WERI-Rb-1 (cell line): ENCODE measurements at regions not wholly inside any gene's neighbourhood (a gene's known extent, or its start where the extent isn't known, plus 50 kb on each side); places are given as distances from the start of the nearest gene placed in this dataset.

Experiments used
- DNase-seq: peaks from one replicate; pipeline ENCODE4 v3.0.0-alpha.2; 2020
- H3K27ac ChIP-seq: fragments of 250-450 bp; sonication (Bioruptor Pico); 2 replicates; pipeline ENCODE4 v1.5.1; 2020; ENCODE audit warnings: mild to moderate bottlenecking, moderate library complexity
- H3K27me3 ChIP-seq: fragments of 250-450 bp; sonication (Bioruptor Pico); 2 replicates; pipeline ENCODE4 v1.5.1; 2021; ENCODE audit warnings: mild to moderate bottlenecking, low read depth, moderate library complexity; ENCODE audit not compliant: insufficient read depth, severe bottlenecking
- H3K36me3 ChIP-seq: fragments of 250-450 bp; sonication (Bioruptor Pico); 2 replicates; pipeline ENCODE4 v1.5.1; 2020; ENCODE audit warnings: mild to moderate bottlenecking, moderate library complexity
- H3K4me3 ChIP-seq: 2 replicates; pipeline ENCODE4 v1.5.1; 2011; ENCODE audit warnings: low read depth, mild to moderate bottlenecking, control low read depth, low read length
- H3K9me3 ChIP-seq: fragments of 250-450 bp; sonication (Bioruptor Pico); 2 replicates; pipeline ENCODE4 v1.5.1; 2021; ENCODE audit warnings: mild to moderate bottlenecking, moderate library complexity; ENCODE audit not compliant: severe bottlenecking
- TF ChIP-seq, protein P1 (sequence below): IDR thresholded peaks from 2 replicates; pipeline ENCODE4 v1.5.1; 2011; ENCODE audit warnings: low read depth, mild to moderate bottlenecking, control low read depth, inconsistent platforms, low read length

DNA sequence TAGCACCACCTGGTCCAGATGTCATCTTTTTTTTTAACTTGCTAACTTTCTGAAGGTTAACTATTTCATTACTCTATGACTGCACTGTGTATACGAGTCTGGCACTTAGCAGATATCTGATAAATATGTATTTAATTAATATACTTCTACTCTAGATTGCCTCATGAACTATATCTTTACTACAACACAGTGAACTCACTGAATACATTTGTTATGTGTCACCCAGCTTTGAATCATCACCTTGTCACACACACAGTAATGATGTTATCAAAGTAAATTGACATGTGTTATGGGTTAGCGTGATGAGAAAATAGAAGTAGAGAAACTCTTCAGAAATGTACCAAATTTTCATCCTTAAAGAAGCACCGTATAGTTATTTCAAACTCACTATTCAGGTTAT, 419.3 kb upstream of the ADGRL3 start:
- Histone ChIP-seq H3K9me3 (no peaks in the 10 kb centered on the region), H3K27ac (no peak overlapping the region), H3K27me3 (no peaks in the 10 kb centered on the region), H3K4me3 (no peak overlapping the region), H3K36me3 (no peaks in the 10 kb centered on the region)
- no peak for DNase-seq
- TF ChIP-seq, protein P1, sequence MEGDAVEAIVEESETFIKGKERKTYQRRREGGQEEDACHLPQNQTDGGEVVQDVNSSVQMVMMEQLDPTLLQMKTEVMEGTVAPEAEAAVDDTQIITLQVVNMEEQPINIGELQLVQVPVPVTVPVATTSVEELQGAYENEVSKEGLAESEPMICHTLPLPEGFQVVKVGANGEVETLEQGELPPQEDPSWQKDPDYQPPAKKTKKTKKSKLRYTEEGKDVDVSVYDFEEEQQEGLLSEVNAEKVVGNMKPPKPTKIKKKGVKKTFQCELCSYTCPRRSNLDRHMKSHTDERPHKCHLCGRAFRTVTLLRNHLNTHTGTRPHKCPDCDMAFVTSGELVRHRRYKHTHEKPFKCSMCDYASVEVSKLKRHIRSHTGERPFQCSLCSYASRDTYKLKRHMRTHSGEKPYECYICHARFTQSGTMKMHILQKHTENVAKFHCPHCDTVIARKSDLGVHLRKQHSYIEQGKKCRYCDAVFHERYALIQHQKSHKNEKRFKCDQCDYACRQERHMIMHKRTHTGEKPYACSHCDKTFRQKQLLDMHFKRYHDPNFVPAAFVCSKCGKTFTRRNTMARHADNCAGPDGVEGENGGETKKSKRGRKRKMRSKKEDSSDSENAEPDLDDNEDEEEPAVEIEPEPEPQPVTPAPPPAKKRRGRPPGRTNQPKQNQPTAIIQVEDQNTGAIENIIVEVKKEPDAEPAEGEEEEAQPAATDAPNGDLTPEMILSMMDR, result no peak

DNA sequence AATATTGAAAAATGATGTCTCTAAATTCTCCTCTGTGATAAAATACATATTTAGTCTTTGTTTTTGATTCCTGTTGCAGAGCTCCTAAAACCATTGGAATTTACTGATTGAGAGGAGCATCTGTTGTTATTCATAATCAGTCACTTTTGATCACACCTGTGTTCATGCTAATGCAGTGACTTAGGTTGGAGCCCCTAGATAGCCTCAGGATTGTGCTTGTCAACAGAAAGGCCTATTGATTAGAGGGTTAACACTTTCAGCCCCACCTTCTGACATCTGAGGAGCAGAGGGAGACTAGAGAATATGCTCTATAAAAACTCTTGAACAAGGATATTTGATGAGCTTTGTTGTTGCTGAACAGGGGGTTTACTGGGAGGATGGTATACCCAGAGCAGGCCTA, 409.5 kb upstream of the ADGRL3 start:
- TF ChIP-seq, protein P1, result no peak
- no peak overlapping the region for H3K4me3 ChIP-seq
- H3K9me3 ChIP-seq, result no peaks in the 10 kb centered on the region
- no peak overlapping the region for H3K27ac ChIP-seq
- H3K27me3 ChIP-seq, result no peaks in the 10 kb centered on the region
- no peak for DNase-seq
- no peaks in the 10 kb centered on the region for H3K36me3 ChIP-seq

DNA sequence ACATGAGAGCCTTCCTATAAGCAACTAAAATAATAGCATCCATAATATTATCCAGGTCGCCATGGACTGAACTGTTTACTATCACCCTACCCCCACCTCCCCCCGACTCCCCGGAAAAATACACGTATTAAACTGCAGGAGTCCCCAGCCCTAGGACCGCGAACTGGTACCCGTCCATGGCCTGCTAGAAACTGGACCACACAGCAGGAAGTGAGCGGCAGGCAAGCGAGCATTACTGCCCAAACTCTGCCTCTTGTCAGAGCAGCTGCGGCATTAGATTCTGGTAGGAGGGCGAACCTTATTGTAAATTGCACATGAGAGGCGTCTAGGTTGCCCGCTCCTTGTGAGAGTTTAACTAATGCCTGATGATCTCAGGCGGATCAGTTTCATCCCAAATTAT, 405.8 kb upstream of the ADGRL3 start:
- no peaks in the 10 kb centered on the region for H3K36me3 ChIP-seq
- TF ChIP-seq, protein P1, result no peak
- H3K27me3 ChIP-seq, result no peaks in the 10 kb centered on the region
- H3K4me3 ChIP-seq, result no peak overlapping the region
- H3K9me3 ChIP-seq, result no peaks in the 10 kb centered on the region
- no peak overlapping the region for H3K27ac ChIP-seq
- no peak for DNase-seq

DNA sequence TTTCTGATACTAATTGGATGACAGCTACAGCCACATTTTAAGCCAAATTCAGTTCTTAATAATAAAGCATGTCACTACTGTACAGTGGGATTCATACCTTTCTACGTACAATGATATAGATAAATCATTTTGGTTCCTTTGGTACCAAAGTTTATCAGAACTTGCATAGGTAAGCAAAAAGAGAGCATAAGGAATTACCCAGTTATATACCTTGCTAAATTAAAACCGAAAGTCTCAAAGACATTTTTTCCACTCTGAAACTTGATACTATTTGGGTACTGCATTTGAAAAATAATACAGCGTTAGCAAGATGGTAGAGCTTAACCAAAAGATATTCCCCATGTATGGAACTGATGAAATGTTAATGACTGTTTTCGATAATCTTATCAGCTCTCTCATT, 400.9 kb upstream of the ADGRL3 start:
- Histone ChIP-seq H3K36me3 (no peaks in the 10 kb centered on the region), H3K4me3 (no peak overlapping the region), H3K27me3 (no peaks in the 10 kb centered on the region), H3K9me3 (no peaks in the 10 kb centered on the region), H3K27ac (no peak overlapping the region)
- DNase-seq, result no peak
- TF ChIP-seq, protein P1, result no peak

DNA sequence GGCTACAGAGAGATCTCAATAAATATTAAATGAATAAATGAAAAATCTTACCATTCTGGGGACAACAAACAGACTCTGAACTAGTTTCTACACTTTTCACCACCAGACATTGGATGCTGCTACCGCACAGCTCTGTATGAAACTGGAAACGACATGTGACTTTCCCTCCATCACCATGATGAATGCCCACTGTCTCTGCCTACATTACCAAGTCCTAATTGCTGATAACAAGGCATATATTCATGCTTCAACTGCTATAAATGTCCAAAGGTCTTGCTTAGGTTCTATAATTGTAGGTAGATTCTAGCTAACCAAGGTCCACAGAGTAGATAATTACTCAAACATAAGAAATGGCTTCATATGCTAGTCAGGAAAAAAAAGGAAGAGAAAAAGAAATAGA, 399.4 kb upstream of the ADGRL3 start:
- no peak overlapping the region for H3K4me3 ChIP-seq
- H3K9me3 ChIP-seq, result no peaks in the 10 kb centered on the region
- no peak for DNase-seq
- H3K36me3 ChIP-seq, result no peaks in the 10 kb centered on the region
- no peak overlapping the region for H3K27ac ChIP-seq
- no peaks in the 10 kb centered on the region for H3K27me3 ChIP-seq
- TF ChIP-seq, protein P1, result no peak

DNA sequence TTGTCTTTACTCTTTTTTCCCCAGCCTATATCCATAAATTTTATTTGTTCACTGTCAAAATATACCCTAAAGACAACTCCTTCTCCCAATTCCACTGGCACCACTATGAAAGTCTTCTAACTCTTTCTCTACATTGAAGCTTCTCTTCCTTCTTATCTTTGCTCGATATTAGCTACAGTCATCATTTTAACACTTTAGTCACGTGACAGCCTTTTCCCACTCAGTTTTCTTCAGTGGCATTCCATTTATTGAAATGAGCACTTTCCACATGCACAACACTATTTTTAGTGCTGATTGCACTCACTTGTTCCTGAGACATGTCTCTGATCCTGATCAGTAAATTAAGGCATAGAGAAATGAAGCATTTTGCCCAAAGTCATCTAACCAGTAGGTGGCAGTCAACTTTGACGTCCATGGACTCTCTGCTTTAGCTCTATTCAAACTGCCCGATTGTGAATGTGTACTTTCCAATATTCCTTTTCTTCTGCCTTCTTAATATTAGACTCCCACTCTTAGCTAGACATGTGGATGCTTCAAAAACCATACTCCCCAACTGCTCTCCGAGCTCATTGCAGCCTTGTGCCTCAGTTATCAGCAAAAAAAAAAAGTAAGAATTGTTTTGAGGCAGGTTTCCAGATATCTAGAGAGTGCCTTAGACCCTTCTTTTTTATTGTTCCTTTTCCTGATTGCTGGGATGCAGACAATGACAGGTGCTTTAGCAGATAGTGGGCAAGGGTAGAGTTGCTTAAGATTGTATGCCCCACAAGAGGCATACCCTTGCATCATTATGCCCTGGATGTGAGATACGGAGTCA, 394.4 kb upstream of the ADGRL3 start:
- Histone ChIP-seq H3K27ac (no peak overlapping the region), H3K9me3 (no peaks in the 10 kb centered on the region), H3K36me3 (no peaks in the 10 kb centered on the region), H3K4me3 (no peak overlapping the region), H3K27me3 (no peaks in the 10 kb centered on the region)
- TF ChIP-seq, protein P1, result peak; percentile 70
- peak; percentile 19 for DNase-seq
